Ascending aorta (tissue), 2 donors: ENCODE measurements at regions not wholly inside any gene's neighbourhood (a gene's known extent, or its start where the extent isn't known, plus 50 kb on each side); places are given as distances from the start of the nearest gene placed in this dataset.

Experiments used
- DNase-seq, 2 donors: peaks; one replicate each; pipeline ENCODE4 v3.0.0-alpha.2; 2019; ENCODE audit warnings: low spot score in 2 of 2
- H3K27ac ChIP-seq, 2 donors: fragments of 200-600 bp; sonication (generic); one replicate each; pipeline ENCODE4 v1.5.1; 2016 to 2017; ENCODE audit warnings: mild to moderate bottlenecking in 1 of 2
- H3K27me3 ChIP-seq: fragments of 200-600 bp; sonication (generic); one replicate; pipeline ENCODE4 v1.5.1; 2017
- H3K36me3 ChIP-seq, 2 donors: fragments of 200-600 bp; sonication (generic); one replicate each; pipeline ENCODE4 v1.5.1; 2016
- H3K4me1 ChIP-seq, 2 donors: fragments of 200-600 bp; sonication (generic); one replicate each; pipeline ENCODE4 v1.5.1; 2016 to 2017; ENCODE audit warnings: mild to moderate bottlenecking in 1 of 2
- H3K4me3 ChIP-seq, 2 donors: fragments of 200-600 bp; sonication (generic); one replicate each; pipeline ENCODE4 v1.5.1; 2016 to 2017; ENCODE audit warnings: mild to moderate bottlenecking in 1 of 2
- H3K9me3 ChIP-seq, 2 donors: fragments of 200-600 bp; sonication (generic); one replicate each; pipeline ENCODE4 v1.5.1; 2016
- CTCF ChIP-seq, 3 experiments: fragments of 200-600 bp in 2 of 3; fragments of 450-650 bp in 1 of 3; sonication (generic) in 2 of 3; IDR thresholded peaks; one replicate each; pipeline ENCODE4 v1.5.1; 2016 to 2019; ENCODE audit warnings: antibody characterized with exemption in 3 of 3, mild to moderate bottlenecking in 1 of 3, moderate library complexity in 1 of 3
- intact Hi-C: fragments of 100-400 bp; cut with DNase I; formaldehyde crosslinking; loops from one replicate; pipeline ENCODE4 v1.15.1; 2023

- TF ChIP-seq CTCF (IDR thresholded peaks at IDR 0.05) = no peak
- intact Hi-C loops = no loop called here
- no peak for DNase-seq
- Histone ChIP-seq H3K9me3 (no peaks in the 10 kb centered on the region), H3K4me1 (no peaks in the 10 kb centered on the region), H3K27me3 (no peaks in the 10 kb centered on the region), H3K4me3 (no peak overlapping the region), H3K36me3 (no peaks in the 10 kb centered on the region), H3K27ac (no peak overlapping the region)
Observed at GRCh38 chr19:31545777-31546176, 196.5 kb upstream of the TSHZ3 start.

GRCh38 chr19:31546205-31546960 is 197.1 kb upstream of the TSHZ3 start:
- intact Hi-C loops = no loop called here
- Histone ChIP-seq H3K4me1 (no peaks in the 10 kb centered on the region), H3K4me3 (no peak overlapping the region), H3K27ac (no peak overlapping the region), H3K36me3 (no peaks in the 10 kb centered on the region), H3K9me3 (no peaks in the 10 kb centered on the region), H3K27me3 (no peaks in the 10 kb centered on the region)
- no peak for TF ChIP-seq CTCF (IDR thresholded peaks at IDR 0.05)
- no peak for DNase-seq

- DNase-seq = no peak
- intact Hi-C loops = no loop called here
- H3K27ac ChIP-seq = no peak overlapping the region
Observed at GRCh38 chr19:31548941-31549340, 199.7 kb upstream of the TSHZ3 start.

GRCh38 chr19:31553112-31553845 is 204.0 kb upstream of the TSHZ3 start:
- no peaks in the 10 kb centered on the region for H3K4me1 ChIP-seq
- no peak overlapping the region for H3K27ac ChIP-seq
- no peak for TF ChIP-seq CTCF (IDR thresholded peaks at IDR 0.05)
- H3K9me3 ChIP-seq = no peaks in the 10 kb centered on the region
- H3K4me3 ChIP-seq = no peak overlapping the region
- H3K27me3 ChIP-seq = no peaks in the 10 kb centered on the region
- no peaks in the 10 kb centered on the region for H3K36me3 ChIP-seq
- intact Hi-C loops = no loop called here
- DNase-seq = no peak

More at GRCh38 chr19:31548941-31549340, 199.7 kb upstream of the TSHZ3 start:
- H3K4me3 ChIP-seq = no peak overlapping the region
- H3K9me3 ChIP-seq = no peaks in the 10 kb centered on the region
- no peaks in the 10 kb centered on the region for H3K36me3 ChIP-seq
- no peaks in the 10 kb centered on the region for H3K4me1 ChIP-seq
- H3K27me3 ChIP-seq = no peaks in the 10 kb centered on the region
- no peak for TF ChIP-seq CTCF (IDR thresholded peaks at IDR 0.05)

GRCh38 chr19:31553846-31554215 is 204.6 kb upstream of the TSHZ3 start:
- Histone ChIP-seq H3K4me1 (no peaks in the 10 kb centered on the region), H3K9me3 (no peaks in the 10 kb centered on the region), H3K36me3 (no peaks in the 10 kb centered on the region), H3K27ac (no peak overlapping the region), H3K4me3 (no peak overlapping the region), H3K27me3 (no peaks in the 10 kb centered on the region)
- no peak for DNase-seq
- no peak for TF ChIP-seq CTCF (IDR thresholded peaks at IDR 0.05)
- intact Hi-C loops = no loop called here
